Stimulated activated CD8-positive, alpha-beta memory T cell treated with anti-CD3 and anti-CD28 coated beads, Interleukin-4, amount 100 ng/mL, for 24 hours (primary cell): ENCODE measurements at regions not wholly inside any gene's neighbourhood (a gene's known extent, or its start where the extent isn't known, plus 50 kb on each side); places are given as distances from the start of the nearest gene placed in this dataset.

Source experiments
- DNase-seq: peaks from one replicate; pipeline ENCODE4 v3.0.0-alpha.2; 2020; ENCODE audit warnings: low read depth

DNA sequence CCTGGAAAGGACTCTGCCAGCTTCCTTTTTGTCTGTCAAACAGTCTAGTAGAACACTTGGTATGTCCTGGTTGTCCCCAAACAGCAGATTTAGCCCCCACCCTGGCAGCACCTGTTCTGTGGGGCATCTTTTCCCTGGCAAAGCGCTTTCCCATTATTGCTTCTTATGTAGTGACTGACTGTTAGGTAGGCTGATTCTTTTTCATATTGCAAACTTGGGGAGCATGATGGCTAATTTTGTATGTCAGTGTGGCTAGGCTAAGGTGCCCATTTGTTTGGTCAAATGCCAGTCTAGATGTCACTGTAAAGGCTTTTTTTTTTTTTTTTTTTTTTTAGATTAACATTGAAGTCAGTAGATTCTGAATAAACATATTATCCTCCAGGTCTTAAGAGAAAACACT is 140.2 kb downstream of the MYCN start:
- no peak for DNase-seq

- no peak for DNase-seq
Observed at GRCh38 chr2:16080071-16080470, 139.7 kb downstream of the MYCN start.

DNA sequence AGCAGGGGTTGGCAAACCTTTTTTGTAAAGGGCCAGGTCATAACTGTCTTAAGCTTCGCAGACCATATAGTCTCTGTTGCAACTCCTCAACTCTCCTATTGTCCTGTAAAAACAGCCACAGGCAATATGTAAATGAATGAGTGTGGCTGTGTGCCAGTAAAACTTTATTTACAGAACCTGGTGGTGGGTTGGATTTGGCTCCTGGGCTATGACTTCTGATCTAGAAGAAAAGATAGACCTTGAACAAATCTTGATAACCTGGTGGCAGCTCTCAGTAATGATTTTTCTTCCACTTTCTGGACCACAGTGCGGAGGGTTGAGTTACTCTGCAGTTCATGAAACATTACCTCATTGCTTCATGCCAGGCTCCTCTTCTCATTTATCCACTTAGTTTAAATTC is 139.3 kb downstream of the MYCN start:
- DNase-seq: no peak

- no peak for DNase-seq
Observed at GRCh38 chr2:16077601-16078000, 137.3 kb downstream of the MYCN start.

- DNase-seq: no peak
Observed at GRCh38 chr2:16076911-16077310, 136.6 kb downstream of the MYCN start.

- no peak for DNase-seq
Observed at GRCh38 chr2:16075045-16076012, 135.0 kb downstream of the MYCN start.

DNA sequence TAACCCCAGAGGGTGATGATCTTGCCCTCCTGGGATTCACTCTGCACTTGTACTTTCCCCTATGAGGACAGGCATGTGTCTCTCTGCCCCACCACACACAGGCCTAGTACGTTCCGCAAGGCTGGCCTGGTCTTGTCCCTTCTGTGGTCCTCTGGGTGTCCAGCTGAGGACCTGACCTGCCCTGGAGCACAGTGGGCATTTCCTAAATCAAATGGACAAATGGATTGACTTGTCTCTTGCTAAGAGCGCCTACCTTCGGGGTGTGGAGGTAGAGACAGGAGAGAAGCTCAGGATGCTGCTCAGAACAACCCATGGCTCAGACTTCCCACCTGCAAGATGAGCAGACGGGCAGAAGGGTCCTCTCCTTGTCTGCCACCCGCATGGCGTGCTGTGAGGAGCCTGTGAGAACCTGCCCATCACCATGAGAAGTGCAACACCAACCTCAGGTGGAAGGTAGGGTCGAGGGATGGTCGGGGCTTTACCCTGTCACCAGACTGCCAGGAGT is 133.6 kb downstream of the MYCN start:
- no peak for DNase-seq

GRCh38 chr2:16073471-16073870 is 133.1 kb downstream of the MYCN start:
- no peak for DNase-seq

DNA sequence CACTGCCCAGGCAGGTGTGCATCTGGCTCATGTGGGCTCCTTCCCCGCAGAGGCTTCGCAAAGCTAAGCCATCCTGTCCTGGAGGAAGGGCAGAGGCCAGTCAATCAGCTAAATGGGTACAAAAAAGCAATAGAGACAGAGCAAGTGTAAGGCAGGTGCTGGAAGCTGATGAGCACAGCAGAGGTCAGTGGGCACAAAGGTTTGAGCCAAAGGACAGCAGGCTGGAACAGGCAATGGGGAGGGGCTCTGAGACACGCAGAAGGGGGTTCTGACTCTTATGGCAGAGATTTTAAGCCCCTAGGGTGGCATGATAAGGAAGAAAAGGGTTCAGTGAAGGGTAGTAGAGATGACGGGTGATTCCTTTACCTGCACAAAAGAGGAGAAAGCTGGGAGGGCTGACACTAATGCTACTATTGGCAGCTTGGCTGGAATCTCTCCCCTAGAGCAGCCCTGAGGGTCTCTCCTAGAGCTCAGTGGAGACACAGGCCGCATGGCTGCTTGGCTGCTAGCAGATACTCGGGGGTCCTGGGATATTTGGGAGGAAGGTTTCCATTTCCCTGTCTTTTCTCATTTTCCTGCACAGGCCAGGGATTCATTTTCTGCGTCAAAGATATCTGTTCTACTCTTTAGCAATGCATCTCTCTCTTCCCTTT is 132.4 kb downstream of the MYCN start:
- no peak for DNase-seq

- no peak for DNase-seq
Observed at GRCh38 chr2:16071865-16072637, 131.7 kb downstream of the MYCN start.

DNA sequence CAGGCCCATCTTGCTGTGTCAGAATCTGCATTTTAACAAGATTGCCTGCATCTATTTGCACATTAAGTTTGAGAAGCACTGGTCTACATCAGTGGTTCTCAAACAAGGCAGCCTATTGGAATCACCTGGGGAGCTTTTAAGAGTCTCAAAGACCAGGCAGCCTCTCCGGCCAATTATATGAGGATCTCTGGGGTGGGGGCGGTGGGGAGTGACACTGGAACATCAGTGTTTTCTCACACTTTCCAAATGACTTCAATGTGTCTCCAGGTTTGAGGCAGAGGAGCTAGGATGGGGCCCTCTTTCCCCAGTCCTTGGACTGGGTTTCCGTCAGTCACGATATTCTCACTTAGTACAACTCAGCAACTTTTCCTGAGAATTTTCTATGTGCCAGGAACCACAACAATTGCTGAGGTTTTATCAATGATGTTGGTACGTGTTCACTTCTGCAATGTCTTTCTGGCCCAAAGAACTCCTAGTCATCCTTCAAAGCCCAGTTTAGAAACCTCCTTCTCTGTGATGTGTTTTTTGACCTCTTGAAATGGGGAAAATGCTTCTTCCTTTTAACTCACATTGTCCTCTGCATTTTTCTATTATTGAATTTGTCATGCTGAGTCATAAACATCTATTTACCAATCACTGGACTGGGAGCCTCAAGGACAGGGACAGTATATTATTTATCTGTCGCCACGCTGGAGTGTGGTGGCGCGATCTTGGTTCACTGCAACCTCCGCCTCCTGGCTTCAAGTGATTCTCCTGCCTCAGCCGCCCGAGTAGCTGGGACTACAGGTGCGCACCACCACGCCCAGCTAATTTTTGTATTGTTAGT is 130.9 kb downstream of the MYCN start:
- no peak for DNase-seq

- no peak for DNase-seq
Observed at GRCh38 chr2:16070648-16070971, 130.3 kb downstream of the MYCN start.

- no peak for DNase-seq
Observed at GRCh38 chr2:16069933-16070647, 129.7 kb downstream of the MYCN start.

DNA sequence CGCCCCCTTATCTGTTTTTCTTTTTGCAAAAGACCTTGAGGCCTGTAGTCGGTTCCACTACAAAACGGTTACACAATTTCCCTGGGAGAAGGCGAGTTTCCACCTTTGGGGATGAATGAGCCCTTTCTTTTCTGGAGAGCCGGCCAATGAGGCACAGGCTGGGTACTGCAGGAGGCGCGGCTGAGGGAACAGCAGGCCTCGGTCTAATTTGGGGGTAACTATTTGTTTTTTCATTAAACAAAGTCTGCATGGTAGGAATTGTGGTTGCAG is 129.2 kb downstream of the MYCN start:
- no peak for DNase-seq

- DNase-seq: no peak
Observed at GRCh38 chr2:16068552-16068940, 128.2 kb downstream of the MYCN start.

- DNase-seq: no peak
Observed at GRCh38 chr2:16067866-16068551, 127.7 kb downstream of the MYCN start.

DNA sequence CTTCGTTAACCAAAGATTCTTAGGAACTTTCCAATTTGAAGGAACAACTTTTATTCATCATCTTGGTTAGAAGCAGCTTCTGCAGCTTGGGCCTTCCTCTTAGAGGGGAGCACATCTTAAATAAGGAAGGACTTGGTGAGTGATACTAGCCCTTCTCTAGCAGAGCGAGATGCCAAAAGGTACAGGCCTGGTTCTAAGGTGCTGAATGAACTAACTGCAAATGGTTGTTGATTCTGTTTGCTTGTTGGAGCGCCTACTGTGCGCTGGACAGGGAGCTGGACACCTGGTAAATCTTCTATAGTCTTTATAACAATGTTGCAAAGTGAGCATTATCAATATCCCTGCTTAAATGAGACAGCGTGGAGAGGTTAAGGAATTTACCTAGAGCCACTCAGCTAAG is 127.1 kb downstream of the MYCN start:
- DNase-seq: no peak

- no peak for DNase-seq
Observed at GRCh38 chr2:16067037-16067406, 126.7 kb downstream of the MYCN start.

DNA sequence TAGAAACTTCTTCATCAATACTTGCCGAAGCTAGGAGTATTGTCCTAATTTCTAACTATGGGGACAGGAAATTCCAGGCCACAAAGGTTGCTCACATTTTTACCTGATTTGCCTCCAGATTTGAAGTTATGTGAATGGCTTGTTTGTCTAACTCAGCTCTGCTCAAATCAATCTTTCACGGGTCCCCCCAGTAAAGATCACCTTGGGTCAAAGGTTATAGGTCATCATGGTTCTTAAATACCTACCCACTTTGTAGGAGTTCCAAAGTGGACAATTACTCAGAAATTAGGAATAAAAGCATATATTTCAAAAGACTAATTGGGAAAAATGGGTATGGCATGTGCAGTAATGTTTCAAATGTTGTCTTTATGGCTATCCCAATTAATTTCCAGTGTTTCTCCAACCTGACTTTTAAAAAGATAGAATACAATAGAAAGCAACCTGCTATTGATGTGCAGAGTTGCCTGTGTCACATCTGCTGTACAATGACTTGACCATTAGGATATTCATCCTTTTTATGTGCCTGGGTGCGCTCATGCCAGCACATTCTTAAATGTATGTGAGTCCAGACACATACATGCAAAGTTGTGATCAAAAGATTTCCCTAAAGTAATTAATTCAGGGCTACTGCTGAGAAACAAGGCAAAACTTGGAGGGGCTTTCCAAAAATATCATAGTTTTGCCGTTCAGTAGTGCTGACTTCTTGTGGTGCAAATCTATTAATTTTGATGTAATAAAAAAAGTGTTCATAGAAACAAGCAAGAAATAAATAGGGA is 126.1 kb downstream of the MYCN start:
- DNase-seq: no peak
